ENCODE measurements at regions not wholly inside any gene's neighbourhood (a gene's known extent, or its start where the extent isn't known, plus 50 kb on each side); places are given as distances from the start of the nearest gene placed in this dataset.

DNA sequence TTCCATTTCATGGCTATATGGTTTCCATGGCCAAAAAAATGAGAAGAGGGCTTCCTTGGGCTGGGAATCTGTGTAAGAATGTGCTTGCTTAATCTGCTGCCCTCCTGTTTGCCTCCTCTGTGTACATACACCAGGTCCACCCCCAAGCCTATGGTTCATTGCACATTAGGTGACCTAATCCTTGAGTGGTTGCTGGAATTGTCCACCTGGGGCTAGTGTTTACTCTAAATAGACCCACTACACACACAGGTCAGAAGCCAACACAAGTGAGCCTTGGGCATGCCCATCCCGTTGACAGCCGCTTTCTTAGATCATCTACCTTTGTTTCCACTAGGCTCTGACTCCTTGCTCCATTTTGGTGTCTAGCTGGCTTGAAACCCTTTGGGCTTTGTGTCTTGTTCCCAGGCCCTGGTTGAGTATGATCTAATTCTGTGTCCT lies 59.2 kb upstream of the ATL2 start:
- ChIA-PET CTCF (no interaction called here), RAD21 (ENCODE audit: low non-redundant PET in 1 of 2, low total read pairs in 2 of 2, uncharacterized antibody in 2 of 2, unreplicated experiment in 2 of 2) (no interaction called here), POLR2A (no interaction called here)
- H3K9ac ChIP-seq (ENCODE audit: low read length) = no peak overlapping the region
- no peak overlapping the region for H3K27ac ChIP-seq (ENCODE audit: low read depth, low read length)
- no peaks in the 10 kb centered on the region for H3K36me3 ChIP-seq (ENCODE audit: control insufficient read depth in 1 of 2, insufficient read depth in 2 of 2, low read length in 2 of 2)
- no peak overlapping the region for H3K4me3 ChIP-seq (replicated peaks in 1 of 2; ENCODE audit: low read depth in 1 of 2, low read length in 2 of 2)
- H3K9me3 ChIP-seq (ENCODE audit: control insufficient read depth in 1 of 2, insufficient read depth in 1 of 2, low read depth in 1 of 2, low read length in 2 of 2) = no peaks in the 10 kb centered on the region
- H3K9me2 ChIP-seq (ENCODE audit: insufficient read depth) = no peaks in the 10 kb centered on the region
- H3K79me2 ChIP-seq (ENCODE audit: insufficient read depth, low read length) = no peaks in the 10 kb centered on the region
- H4K20me1 ChIP-seq (ENCODE audit: insufficient read depth) = no peaks in the 10 kb centered on the region
- H3K4me2 ChIP-seq (ENCODE audit: low read length) = no peak overlapping the region
- TF ChIP-seq, protein P1, sequence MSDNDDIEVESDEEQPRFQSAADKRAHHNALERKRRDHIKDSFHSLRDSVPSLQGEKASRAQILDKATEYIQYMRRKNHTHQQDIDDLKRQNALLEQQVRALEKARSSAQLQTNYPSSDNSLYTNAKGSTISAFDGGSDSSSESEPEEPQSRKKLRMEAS (IDR thresholded peaks at IDR 0.05) = no peak
- TF ChIP-seq EZH2 (IDR thresholded peaks at IDR 0.05) (no peak), POLR2AphosphoS5 (IDR thresholded peaks at IDR 0.05; ENCODE audit: low read depth, low read length) (no peak), TCF7L2 (IDR thresholded peaks at IDR 0.05; ENCODE audit: borderline replicate concordance, extremely low read depth, insufficient read depth, insufficient read length) (no peak), POLR2A (IDR thresholded peaks at IDR 0.05; ENCODE audit: borderline replicate concordance, extremely low read depth, insufficient read depth, insufficient read length) (no peak), SP1 (IDR thresholded peaks at IDR 0.05; ENCODE audit: low read depth) (no peak), SIN3A (IDR thresholded peaks at IDR 0.05; ENCODE audit: low read depth) (no peak), JUND (IDR thresholded peaks at IDR 0.05) (no peak), CBX3 (IDR thresholded peaks at IDR 0.05; ENCODE audit: low read depth) (no peak), YY1 (IDR thresholded peaks at IDR 0.05; ENCODE audit: extremely low read depth, insufficient replicate concordance, low read depth, low read length) (no peak), ZFX (IDR thresholded peaks at IDR 0.05) (no peak), CEBPB (IDR thresholded peaks at IDR 0.05; ENCODE audit: low read depth) (no peak), RAD21 (IDR thresholded peaks at IDR 0.05; ENCODE audit: low read depth) (no peak), ZNF274 (IDR thresholded peaks at IDR 0.05; ENCODE audit: low read depth, low read length) (no peak), EZH2phosphoT487 (IDR thresholded peaks at IDR 0.05; ENCODE audit: borderline replicate concordance) (no peak), EGR1 (IDR thresholded peaks at IDR 0.05; ENCODE audit: low read depth) (no peak)
- TF ChIP-seq, protein P2, sequence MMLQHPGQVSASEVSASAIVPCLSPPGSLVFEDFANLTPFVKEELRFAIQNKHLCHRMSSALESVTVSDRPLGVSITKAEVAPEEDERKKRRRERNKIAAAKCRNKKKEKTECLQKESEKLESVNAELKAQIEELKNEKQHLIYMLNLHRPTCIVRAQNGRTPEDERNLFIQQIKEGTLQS (IDR thresholded peaks at IDR 0.05) = no peak
- TF ChIP-seq, protein P3, sequence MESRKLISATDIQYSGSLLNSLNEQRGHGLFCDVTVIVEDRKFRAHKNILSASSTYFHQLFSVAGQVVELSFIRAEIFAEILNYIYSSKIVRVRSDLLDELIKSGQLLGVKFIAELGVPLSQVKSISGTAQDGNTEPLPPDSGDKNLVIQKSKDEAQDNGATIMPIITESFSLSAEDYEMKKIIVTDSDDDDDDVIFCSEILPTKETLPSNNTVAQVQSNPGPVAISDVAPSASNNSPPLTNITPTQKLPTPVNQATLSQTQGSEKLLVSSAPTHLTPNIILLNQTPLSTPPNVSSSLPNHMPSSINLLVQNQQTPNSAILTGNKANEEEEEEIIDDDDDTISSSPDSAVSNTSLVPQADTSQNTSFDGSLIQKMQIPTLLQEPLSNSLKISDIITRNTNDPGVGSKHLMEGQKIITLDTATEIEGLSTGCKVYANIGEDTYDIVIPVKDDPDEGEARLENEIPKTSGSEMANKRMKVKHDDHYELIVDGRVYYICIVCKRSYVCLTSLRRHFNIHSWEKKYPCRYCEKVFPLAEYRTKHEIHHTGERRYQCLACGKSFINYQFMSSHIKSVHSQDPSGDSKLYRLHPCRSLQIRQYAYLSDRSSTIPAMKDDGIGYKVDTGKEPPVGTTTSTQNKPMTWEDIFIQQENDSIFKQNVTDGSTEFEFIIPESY (IDR thresholded peaks at IDR 0.05; ENCODE audit: extremely low read depth, insufficient replicate concordance, low read length) = no peak
- TF ChIP-seq, protein P4, sequence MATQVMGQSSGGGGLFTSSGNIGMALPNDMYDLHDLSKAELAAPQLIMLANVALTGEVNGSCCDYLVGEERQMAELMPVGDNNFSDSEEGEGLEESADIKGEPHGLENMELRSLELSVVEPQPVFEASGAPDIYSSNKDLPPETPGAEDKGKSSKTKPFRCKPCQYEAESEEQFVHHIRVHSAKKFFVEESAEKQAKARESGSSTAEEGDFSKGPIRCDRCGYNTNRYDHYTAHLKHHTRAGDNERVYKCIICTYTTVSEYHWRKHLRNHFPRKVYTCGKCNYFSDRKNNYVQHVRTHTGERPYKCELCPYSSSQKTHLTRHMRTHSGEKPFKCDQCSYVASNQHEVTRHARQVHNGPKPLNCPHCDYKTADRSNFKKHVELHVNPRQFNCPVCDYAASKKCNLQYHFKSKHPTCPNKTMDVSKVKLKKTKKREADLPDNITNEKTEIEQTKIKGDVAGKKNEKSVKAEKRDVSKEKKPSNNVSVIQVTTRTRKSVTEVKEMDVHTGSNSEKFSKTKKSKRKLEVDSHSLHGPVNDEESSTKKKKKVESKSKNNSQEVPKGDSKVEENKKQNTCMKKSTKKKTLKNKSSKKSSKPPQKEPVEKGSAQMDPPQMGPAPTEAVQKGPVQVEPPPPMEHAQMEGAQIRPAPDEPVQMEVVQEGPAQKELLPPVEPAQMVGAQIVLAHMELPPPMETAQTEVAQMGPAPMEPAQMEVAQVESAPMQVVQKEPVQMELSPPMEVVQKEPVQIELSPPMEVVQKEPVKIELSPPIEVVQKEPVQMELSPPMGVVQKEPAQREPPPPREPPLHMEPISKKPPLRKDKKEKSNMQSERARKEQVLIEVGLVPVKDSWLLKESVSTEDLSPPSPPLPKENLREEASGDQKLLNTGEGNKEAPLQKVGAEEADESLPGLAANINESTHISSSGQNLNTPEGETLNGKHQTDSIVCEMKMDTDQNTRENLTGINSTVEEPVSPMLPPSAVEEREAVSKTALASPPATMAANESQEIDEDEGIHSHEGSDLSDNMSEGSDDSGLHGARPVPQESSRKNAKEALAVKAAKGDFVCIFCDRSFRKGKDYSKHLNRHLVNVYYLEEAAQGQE (IDR thresholded peaks at IDR 0.05; ENCODE audit: low read depth) = no peak
- TF ChIP-seq, protein P5, sequence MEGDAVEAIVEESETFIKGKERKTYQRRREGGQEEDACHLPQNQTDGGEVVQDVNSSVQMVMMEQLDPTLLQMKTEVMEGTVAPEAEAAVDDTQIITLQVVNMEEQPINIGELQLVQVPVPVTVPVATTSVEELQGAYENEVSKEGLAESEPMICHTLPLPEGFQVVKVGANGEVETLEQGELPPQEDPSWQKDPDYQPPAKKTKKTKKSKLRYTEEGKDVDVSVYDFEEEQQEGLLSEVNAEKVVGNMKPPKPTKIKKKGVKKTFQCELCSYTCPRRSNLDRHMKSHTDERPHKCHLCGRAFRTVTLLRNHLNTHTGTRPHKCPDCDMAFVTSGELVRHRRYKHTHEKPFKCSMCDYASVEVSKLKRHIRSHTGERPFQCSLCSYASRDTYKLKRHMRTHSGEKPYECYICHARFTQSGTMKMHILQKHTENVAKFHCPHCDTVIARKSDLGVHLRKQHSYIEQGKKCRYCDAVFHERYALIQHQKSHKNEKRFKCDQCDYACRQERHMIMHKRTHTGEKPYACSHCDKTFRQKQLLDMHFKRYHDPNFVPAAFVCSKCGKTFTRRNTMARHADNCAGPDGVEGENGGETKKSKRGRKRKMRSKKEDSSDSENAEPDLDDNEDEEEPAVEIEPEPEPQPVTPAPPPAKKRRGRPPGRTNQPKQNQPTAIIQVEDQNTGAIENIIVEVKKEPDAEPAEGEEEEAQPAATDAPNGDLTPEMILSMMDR (IDR thresholded peaks at IDR 0.05 in 2 of 3, conservative IDR thresholded peaks at IDR 0.05 in 1 of 3; ENCODE audit: borderline replicate concordance in 1 of 3, insufficient read depth in 1 of 3, low read depth in 2 of 3, low read length in 2 of 3) = no peak
- H2AFZ ChIP-seq (ENCODE audit: low read depth, low read length, poor library complexity, severe bottlenecking) = no peak overlapping the region
- H3K4me1 ChIP-seq (ENCODE audit: control insufficient read depth in 1 of 2, insufficient read depth in 2 of 2, low read length in 2 of 2) = peaks cover 16 to 38% of the 10 kb centered on the region in 2 experiments
- peaks cover under 1% of the 10 kb centered on the region; the same call in 1 of the 2 replicates for H3K27me3 ChIP-seq (ENCODE audit: insufficient read depth, low read length)
- intact Hi-C loops (cut with micrococcal nuclease) = no loop called here
- DNase-seq (ENCODE audit: low read depth, low spot score) (no peak), ATAC-seq (no peak)
- no TSS peak for BruUV-seq (replicated peaks)
